ENCODE measurements at regions not wholly inside any gene's neighbourhood (a gene's known extent, or its start where the extent isn't known, plus 50 kb on each side); places are given as distances from the start of the nearest gene placed in this dataset.
A peak's percentile ranks its signal among the peaks of the same experiment; 100 is the strongest.
"Not testable (repeated sequence)": the region's sequence is repeated elsewhere in the genome, so short reads cannot be mapped to it uniquely, and the experiment has no call there.

GRCh38 chr1:45258059-45258650 lies 51.8 kb upstream of the ZSWIM5 start:
- DNase-seq, result no peak

GRCh38 chr1:45259053-45259452 lies 52.6 kb upstream of the ZSWIM5 start:
- DNase-seq, result no peak

- no peak for DNase-seq
Observed at GRCh38 chr1:45260244-45260643, 53.8 kb upstream of the ZSWIM5 start.

GRCh38 chr1:45263132-45263531 lies 56.7 kb upstream of the ZSWIM5 start:
- no peak for DNase-seq

- DNase-seq, result no peak
Observed at GRCh38 chr1:45265244-45265643, 58.8 kb upstream of the ZSWIM5 start.

GRCh38 chr1:45266151-45266801 lies 59.9 kb upstream of the ZSWIM5 start:
- DNase-seq, result peak; percentile 94

- not testable (repeated sequence) for DNase-seq
Observed at GRCh38 chr1:45268310-45268709, 58.4 kb upstream of the HPDL start.

- not testable (repeated sequence) for DNase-seq
Observed at GRCh38 chr1:45272267-45272666, 54.4 kb upstream of the HPDL start.

- DNase-seq, result no peak
Observed at GRCh38 chr1:45272913-45273371, 53.8 kb upstream of the HPDL start.

- peak; percentile 34 for DNase-seq
Observed at GRCh38 chr1:45275054-45275453, 51.6 kb upstream of the HPDL start.

Data from DMS53 (cell line).